ENCODE measurements at regions not wholly inside any gene's neighbourhood (a gene's known extent, or its start where the extent isn't known, plus 50 kb on each side); places are given as distances from the start of the nearest gene placed in this dataset.
"Not testable (repeated sequence)": the region's sequence is repeated elsewhere in the genome, so short reads cannot be mapped to it uniquely, and the experiment has no call there.

- DNase-seq: peak; percentile 37
These were observed 116.6 kb downstream of the MRPL14 start for GRCh38 chr6:44010411-44011349.

DNA sequence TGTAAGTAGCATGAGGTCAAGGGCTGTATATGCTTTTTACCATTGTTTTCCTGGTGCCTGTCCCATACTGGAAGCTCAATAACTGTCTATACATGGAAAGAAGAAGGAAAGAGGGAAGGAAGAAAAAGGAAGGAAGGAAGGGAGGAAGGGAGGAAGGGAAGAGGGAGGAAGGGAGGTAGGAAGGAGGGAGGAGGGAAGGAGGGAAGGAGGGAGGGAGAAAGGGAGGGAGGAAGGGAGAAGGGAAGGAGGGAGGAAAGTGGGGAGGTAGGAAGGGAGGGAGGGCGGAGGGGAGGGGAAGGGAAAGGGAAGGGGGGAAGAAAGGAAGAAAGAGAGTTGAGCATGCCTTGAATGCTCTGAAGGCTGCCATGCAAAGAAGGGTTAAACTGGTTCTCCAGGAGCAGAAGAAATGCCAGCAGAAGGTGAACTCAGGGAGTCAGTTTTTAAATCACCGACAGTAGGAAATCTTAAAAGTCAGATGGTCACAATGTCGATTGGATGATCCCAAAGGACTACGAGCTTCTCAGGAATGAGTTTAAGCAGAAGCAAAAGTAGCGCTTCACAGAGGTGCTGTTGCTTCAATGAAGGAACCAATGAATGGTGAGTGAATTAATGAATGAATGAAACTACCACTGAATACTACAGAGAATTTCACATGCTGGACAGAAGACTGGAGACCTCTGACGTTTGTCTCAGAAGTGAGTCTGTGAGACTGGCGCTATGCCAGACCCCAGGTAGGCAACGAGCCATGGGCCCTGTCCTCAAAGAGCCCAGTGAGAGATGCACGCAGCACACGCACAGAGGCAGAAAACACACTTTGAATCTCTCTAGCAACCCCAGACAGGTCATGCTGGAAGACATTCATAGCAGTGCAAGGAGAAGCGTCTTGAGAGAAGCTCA is 117.6 kb downstream of the MRPL14 start:
- DNase-seq: no peak

DNA sequence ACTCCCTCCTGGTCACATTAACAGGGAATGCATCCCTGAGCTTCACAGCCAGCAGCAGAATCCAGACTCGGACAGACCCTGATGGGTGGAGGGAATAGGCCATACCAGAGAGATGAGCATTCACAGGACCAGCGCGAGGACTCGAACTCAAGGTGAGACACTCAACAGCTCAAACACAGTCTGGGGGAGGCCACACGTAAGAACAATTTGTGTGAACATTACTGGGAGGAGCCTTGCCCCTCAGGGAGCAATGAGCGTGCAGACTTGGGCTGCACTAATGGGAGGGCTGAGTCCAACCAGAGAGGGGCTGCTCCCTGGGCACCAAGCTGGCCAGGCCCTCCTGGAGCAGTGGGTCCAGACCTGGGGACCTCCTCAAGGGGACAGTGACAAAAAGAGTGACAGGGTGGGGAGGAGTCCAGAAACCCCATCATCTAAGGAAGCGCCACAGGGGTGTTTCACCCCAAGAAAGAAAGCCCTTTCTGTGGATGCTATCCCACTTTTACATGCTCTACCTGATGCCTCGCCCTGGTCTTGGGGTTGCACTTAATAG is 118.4 kb downstream of the MRPL14 start:
- no peak for DNase-seq

- DNase-seq: no peak
These were observed 119.2 kb downstream of the MRPL14 start for GRCh38 chr6:44007818-44008621.

DNA sequence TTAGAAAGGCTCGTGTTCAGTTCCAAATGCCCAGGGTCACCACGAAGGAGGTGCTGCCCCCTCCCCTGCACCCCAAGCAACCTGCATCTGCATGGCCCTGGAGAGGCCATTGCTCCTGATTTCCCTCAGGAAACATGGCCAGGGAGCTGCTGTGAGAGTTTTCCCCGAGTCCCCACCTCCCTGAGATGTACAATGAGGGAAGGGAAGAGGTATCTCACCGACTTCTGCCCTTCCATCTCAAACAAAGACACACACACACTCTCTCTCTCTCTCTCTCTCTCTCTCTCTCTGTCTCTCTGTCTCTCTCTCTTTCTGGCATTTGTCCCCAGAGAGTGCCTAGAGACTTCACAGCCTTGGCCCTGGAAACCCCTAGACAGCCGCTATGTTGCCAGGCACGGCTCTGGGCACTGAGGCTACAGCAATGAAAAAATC is 120.4 kb downstream of the MRPL14 start:
- DNase-seq: no peak

DNA sequence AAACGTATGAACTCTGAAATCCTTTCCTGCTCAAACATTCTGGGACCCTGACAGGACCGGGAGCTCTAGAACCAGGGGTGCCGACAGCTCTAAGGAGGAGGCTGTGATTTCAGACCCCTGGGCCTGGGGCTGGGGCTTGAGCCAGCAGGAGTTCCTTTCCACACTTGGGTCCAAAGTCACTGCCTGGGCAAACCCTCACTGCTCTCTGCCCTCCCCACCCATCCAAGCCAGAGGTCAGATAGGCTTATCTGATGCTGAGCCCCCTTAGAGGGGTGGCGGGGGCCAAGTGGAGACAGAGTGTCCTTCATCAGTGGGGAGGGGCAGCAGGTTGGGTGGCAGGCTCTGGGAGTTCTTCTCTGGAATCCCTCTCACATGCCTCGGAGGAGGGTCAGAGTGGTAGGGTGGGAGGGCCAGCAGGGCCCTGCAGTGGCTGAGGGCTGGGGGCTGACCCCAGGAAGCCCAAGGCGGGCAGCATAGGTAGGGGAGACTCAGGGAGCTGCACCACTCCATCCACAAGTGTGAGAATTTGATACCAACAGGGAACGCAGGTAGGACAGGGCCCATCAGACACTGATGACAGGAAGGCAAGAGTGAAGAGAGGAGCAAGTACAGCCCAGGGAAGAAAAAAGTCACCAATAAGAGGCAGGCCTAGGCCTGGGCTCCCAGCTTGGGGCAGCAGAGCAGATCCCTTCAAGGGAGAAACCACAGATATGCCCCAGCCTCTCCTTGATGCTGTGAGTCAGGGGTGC is 121.0 kb downstream of the MRPL14 start:
- DNase-seq: no peak

- DNase-seq: no peak
These were observed 121.7 kb downstream of the MRPL14 start for GRCh38 chr6:44005507-44005903.

DNA sequence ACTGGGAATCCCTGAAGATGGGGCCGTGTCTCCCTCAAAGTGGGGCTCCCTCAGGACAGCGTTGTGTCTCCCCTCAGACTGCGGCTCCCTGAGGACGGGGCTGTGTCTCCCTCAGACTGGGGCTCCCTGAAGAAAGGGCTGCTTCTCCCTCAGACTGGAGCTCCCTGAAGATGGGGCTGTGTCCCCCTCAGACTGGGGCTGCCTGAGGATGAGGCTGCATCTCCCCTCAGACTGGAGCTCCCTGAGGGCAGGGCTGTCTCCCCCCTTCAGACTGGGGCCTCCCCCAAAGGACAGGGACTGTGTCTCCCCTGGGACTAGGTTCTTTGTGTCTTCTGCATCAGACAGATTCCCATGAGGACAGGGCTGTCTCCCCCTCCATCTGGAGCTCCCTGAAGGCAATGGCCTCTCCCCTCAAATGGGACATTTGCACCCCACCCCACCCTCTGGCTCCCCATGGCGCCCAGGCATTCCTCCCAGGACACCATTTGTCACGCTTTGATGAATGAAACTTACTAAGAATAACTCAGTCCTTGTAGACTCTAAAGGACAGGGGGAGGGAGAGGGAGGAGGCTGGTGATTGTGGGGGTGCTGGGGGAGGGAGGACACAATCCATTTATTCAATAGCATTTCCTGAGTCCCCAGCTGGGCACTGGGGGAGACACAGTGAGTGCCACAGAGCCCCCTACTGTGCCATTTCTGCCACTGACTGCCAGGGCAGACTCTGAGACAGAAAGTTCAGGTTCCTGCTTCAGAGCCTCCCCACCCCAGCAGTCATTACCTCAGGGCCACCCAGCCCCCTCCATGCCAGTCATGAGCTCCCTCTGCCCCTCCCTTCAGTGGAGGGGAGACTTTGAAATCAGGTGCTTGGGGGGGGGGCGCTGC is 122.4 kb downstream of the MRPL14 start:
- no peak for DNase-seq

DNA sequence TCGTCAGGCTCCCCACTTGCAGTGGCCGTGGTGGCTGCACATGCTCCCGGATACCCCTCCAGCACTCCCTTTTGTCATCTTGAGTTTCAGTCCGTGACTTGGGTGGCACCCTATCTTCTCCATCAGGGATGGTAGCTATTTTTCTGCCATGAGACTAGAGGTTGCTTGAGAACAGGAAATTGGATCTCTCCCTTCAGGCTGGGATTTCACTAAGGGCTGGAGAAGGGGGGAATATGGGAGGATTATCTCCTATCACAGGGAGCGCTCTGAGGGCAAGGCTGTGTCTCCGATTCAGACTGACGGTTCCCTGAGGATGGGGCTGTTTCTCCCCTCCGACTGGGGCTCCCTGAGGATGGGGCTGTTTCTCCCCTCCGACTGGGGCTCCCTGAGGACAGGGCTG is 123.1 kb downstream of the MRPL14 start:
- DNase-seq: no peak

DNA sequence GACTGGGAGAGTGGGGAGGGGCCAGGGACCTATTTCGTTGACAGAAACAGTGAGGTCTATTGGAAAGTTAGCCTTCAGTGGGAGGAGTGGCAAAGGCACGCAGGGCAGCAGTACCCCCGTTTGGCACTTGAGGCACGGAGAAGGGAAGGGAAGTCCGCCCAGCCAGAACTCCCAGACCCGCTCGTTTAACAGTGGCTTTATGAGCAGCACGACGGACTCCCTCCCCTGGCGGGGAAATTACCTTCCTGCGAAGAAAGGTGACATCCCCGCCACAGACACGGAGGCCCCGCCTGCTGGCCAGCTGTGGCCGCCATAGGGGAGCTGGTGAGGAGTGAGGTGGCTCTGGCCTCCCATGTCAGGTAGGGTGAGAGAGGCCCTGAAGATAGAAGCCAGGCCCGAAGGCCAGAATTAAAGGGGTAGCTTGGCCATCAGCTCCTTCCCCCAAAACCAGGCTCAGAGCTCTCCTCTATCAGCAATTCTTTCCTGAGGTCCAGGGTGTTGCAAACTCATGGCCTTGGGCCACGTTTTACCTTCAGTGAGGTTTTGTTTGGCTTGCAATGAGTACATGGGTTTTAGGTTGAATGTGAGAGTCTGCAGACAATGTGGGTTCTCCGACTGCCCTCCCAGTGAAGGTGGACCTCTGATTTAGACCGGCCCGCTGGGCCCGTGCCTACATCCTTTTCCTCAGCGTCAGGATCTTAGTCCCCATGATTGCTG is 123.7 kb downstream of the MRPL14 start:
- no peak for DNase-seq

GRCh38 chr6:44002593-44003344 is 124.5 kb downstream of the MRPL14 start:
- DNase-seq: peak; percentile 48

- no peak for DNase-seq
These were observed 125.1 kb downstream of the MRPL14 start for GRCh38 chr6:44002067-44002592.

DNA sequence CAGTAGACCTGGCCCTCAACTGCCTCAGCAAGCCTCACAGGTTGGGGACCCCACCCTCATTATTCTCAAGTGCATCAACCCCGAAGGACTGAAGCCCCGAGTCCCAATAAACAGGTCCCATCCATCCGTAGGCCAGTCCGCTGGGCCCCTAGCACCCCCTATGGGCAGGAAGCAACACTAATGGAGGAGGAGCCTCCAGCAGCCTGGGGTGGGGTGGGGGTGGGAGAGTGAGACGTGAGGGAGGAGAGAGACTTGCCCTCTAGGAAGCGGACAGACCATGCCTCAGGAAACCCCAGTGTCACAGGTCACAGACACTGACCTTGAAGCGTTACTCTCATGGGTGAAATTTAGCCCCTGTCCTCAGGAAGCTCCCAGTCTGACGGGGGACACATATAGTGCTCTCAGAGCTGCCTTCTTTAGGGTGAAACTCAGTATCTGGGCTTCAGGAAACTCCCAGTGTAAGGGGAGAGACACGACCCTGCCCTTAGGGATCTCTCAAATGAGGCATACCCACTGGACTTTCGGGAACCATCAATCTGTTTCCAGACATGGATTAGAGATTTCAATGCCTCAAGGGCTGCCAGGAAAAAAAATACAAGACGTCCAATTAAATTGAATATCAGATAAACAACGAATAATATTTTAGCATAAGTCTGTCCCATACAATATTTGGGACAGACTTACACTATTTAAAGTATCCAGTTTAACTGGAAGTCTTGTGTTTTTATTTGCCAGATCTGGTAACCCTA is 125.8 kb downstream of the MRPL14 start:
- no peak for DNase-seq

GRCh38 chr6:44000164-44000842 is 126.9 kb downstream of the MRPL14 start:
- peak; percentile 71 for DNase-seq

DNA sequence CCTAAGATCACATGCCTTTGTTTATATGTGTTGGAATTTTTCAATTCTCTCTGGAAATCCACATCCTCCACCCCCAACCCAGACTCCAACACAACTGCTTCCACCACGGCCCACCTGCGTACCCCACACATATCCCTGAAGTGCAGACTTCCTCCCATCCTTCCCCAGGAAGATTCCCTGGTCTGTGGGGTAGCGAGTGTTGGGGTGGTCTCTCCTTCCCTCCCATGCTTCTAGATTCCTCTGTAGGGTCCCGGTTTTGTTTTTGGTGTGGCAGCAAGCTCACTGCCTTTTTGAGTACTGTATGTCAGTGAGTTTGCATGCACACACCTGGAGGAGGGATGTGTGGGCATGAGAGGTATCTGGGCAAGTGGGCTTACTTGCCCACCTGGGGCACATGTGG is 127.6 kb downstream of the MRPL14 start:
- DNase-seq: no peak

DNA sequence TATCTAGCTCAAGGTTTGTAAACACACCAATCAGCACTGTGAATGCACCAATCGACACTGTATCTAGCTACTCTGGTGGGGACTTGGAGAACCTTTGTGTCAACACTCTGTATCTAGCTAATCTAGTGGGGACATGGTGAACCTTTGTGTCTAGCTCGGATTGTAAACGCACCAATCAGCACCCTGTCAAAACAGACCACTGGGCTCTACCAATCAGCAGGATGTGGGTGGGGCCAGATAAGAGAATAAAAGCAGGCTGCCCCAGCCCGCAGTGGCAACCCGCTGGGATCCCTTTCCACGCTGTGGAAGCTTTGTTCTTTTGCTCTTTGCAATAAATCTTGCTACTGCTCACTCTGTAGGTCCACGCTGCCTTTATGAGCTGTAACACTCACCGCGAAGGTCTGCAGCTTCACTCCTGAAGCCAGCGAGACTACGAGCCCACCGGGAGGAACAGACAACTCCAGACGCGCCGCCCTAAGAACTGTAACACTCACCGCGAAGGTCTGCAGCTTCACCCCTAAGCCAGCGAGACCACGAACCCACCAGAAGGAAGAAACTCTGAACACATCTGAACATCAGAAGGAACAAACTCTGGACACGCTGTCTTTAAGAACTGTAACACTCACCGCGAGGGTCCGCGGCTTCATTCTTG is 128.5 kb downstream of the MRPL14 start:
- DNase-seq: not testable (repeated sequence)

GRCh38 chr6:43997990-43998585 is 129.2 kb downstream of the MRPL14 start:
- DNase-seq: not testable (repeated sequence)

Data from CD4-positive, alpha-beta T cell treated with Interleukin-15 for 1 hour (primary cell).